ENCODE measurements at regions not wholly inside any gene's neighbourhood (a gene's known extent, or its start where the extent isn't known, plus 50 kb on each side); places are given as distances from the start of the nearest gene placed in this dataset.

- CTCF ChIA-PET, result no interaction called here
These were observed 243.6 kb upstream of the CNTN3 start for GRCh38 chr3:74858086-74858485.

More at GRCh38 chr3:74858086-74858485, 243.6 kb upstream of the CNTN3 start:
- H3K4me3 ChIP-seq (replicated peaks in 1 of 2; ENCODE audit: low read depth in 1 of 2, low read length in 2 of 2), result no peak overlapping the region
- DNase-seq (ENCODE audit: low read depth, low spot score) (no peak), ATAC-seq (no peak)
- ChIA-PET RAD21 (ENCODE audit: low non-redundant PET in 1 of 2, low total read pairs in 2 of 2, uncharacterized antibody in 2 of 2, unreplicated experiment in 2 of 2) (no interaction called here), POLR2A (no interaction called here)
- no peak overlapping the region for H3K9ac ChIP-seq (ENCODE audit: low read length)
- no peaks in the 10 kb centered on the region for H3K36me3 ChIP-seq (ENCODE audit: control insufficient read depth in 1 of 2, insufficient read depth in 2 of 2, low read length in 2 of 2)
- no peaks in the 10 kb centered on the region for H3K79me2 ChIP-seq (ENCODE audit: insufficient read depth, low read length)
- H2AFZ ChIP-seq (ENCODE audit: low read depth, low read length, poor library complexity, severe bottlenecking), result no peak overlapping the region
- TF ChIP-seq CEBPB (IDR thresholded peaks at IDR 0.05; ENCODE audit: low read depth) (no peak), ZFX (IDR thresholded peaks at IDR 0.05) (no peak), RAD21 (IDR thresholded peaks at IDR 0.05; ENCODE audit: low read depth) (no peak), SIN3A (IDR thresholded peaks at IDR 0.05; ENCODE audit: low read depth) (no peak), TCF7L2 (IDR thresholded peaks at IDR 0.05; ENCODE audit: borderline replicate concordance, extremely low read depth, insufficient read depth, insufficient read length) (no peak), POLR2AphosphoS5 (IDR thresholded peaks at IDR 0.05; ENCODE audit: low read depth, low read length) (no peak), EGR1 (IDR thresholded peaks at IDR 0.05; ENCODE audit: low read depth) (no peak), ZNF274 (IDR thresholded peaks at IDR 0.05; ENCODE audit: low read depth, low read length) (no peak), CTCF (IDR thresholded peaks at IDR 0.05 in 2 of 3, conservative IDR thresholded peaks at IDR 0.05 in 1 of 3; ENCODE audit: borderline replicate concordance in 1 of 3, insufficient read depth in 1 of 3, low read depth in 2 of 3, low read length in 2 of 3) (no peak), YY1 (IDR thresholded peaks at IDR 0.05; ENCODE audit: extremely low read depth, insufficient replicate concordance, low read depth, low read length) (no peak), EZH2phosphoT487 (IDR thresholded peaks at IDR 0.05; ENCODE audit: borderline replicate concordance) (no peak), SRF (IDR thresholded peaks at IDR 0.05; ENCODE audit: low read depth) (no peak)
- no peaks in the 10 kb centered on the region for H4K20me1 ChIP-seq (ENCODE audit: insufficient read depth)
- intact Hi-C loops (cut with micrococcal nuclease), result no loop called here
- no peaks in the 10 kb centered on the region for H3K4me1 ChIP-seq (ENCODE audit: control insufficient read depth in 1 of 2, insufficient read depth in 2 of 2, low read length in 2 of 2)
- H3K27ac ChIP-seq (ENCODE audit: low read depth, low read length), result no peak overlapping the region
- H3K9me2 ChIP-seq (ENCODE audit: insufficient read depth), result no peaks in the 10 kb centered on the region
- no peak overlapping the region for H3K4me2 ChIP-seq (ENCODE audit: low read length)
- no TSS peak for BruUV-seq (replicated peaks)
- H3K9me3 ChIP-seq (ENCODE audit: control insufficient read depth in 1 of 2, insufficient read depth in 1 of 2, low read depth in 1 of 2, low read length in 2 of 2), result peaks cover 3 to 12% of the 10 kb centered on the region in 2 experiments; a peak in 2 of 4 replicates
- H3K27me3 ChIP-seq (ENCODE audit: insufficient read depth, low read length), result no peaks in the 10 kb centered on the region

All from HCT116 (cell line).